GM21390 (cell line): ENCODE measurements at regions not wholly inside any gene's neighbourhood (a gene's known extent, or its start where the extent isn't known, plus 50 kb on each side); places are given as distances from the start of the nearest gene placed in this dataset.

Experiments
- ATAC-seq: cut with Tn5 transposase; IDR thresholded peaks from one replicate; pipeline ENCODE4 v1.9.1; 2021; ENCODE audit not compliant: unreplicated experiment

- no peak for ATAC-seq
Observed at GRCh38 chr7:144997512-144997911, 161.7 kb upstream of the TPK1 start.

- no peak for ATAC-seq
Observed at GRCh38 chr7:144995495-144995894, 159.6 kb upstream of the TPK1 start.

- ATAC-seq: no peak
Observed at GRCh38 chr7:144991041-144991440, 155.2 kb upstream of the TPK1 start.

GRCh38 chr7:144987686-144988085 is 151.8 kb upstream of the TPK1 start:
- no peak for ATAC-seq

- no peak for ATAC-seq
Observed at GRCh38 chr7:144982133-144982532, 146.3 kb upstream of the TPK1 start.

- ATAC-seq: no peak
Observed at GRCh38 chr7:144975882-144976281, 140.0 kb upstream of the TPK1 start.

- no peak for ATAC-seq
Observed at GRCh38 chr7:144969787-144970186, 133.9 kb upstream of the TPK1 start.

- ATAC-seq: no peak
Observed at GRCh38 chr7:144960763-144961162, 124.9 kb upstream of the TPK1 start.

- no peak for ATAC-seq
Observed at GRCh38 chr7:144957998-144958397, 122.1 kb upstream of the TPK1 start.

- ATAC-seq: no peak
Observed at GRCh38 chr7:144955422-144955821, 119.6 kb upstream of the TPK1 start.

- ATAC-seq: no peak
Observed at GRCh38 chr7:144941127-144941526, 105.3 kb upstream of the TPK1 start.

GRCh38 chr7:144937199-144937598 is 101.3 kb upstream of the TPK1 start:
- no peak for ATAC-seq

- ATAC-seq: no peak
Observed at GRCh38 chr7:144936314-144936713, 100.5 kb upstream of the TPK1 start.

GRCh38 chr7:144910411-144910810 is 74.6 kb upstream of the TPK1 start:
- no peak for ATAC-seq

GRCh38 chr7:144908943-144909556 is 73.2 kb upstream of the TPK1 start:
- no peak for ATAC-seq

GRCh38 chr7:144908324-144908723 is 72.5 kb upstream of the TPK1 start:
- ATAC-seq: no peak

GRCh38 chr7:144907577-144907976 is 71.7 kb upstream of the TPK1 start:
- ATAC-seq: peak; percentile 73

GRCh38 chr7:144903201-144903600 is 67.3 kb upstream of the TPK1 start:
- no peak for ATAC-seq

- ATAC-seq: no peak
Observed at GRCh38 chr7:144892761-144893160, 56.9 kb upstream of the TPK1 start.
